Endothelial cell of umbilical vein (primary cell): ENCODE measurements at regions not wholly inside any gene's neighbourhood (a gene's known extent, or its start where the extent isn't known, plus 50 kb on each side); places are given as distances from the start of the nearest gene placed in this dataset.

ENCODE experiments used
- CTCF ChIP-seq, 2 donors: IDR thresholded peaks; 1 replicate in 1 of 2; 2 replicates in 1 of 2; pipeline ENCODE4 v1.5.1; 2011; ENCODE audit warnings: low read length in 2 of 2, mild to moderate bottlenecking in 2 of 2, moderate library complexity in 2 of 2, control low read depth in 1 of 2, inconsistent platforms in 1 of 2, low read depth in 1 of 2; ENCODE audit not compliant: insufficient read depth in 1 of 2; ENCODE audit errors: extremely low read depth in 1 of 2
- POLR2A ChIP-seq: IDR thresholded peaks from 2 replicates; pipeline ENCODE4 v1.6.1; 2012; ENCODE audit warnings: low read depth, mild to moderate bottlenecking, control low read depth, low read length
- POLR2AphosphoS5 ChIP-seq: IDR thresholded peaks from 2 replicates; pipeline ENCODE4 v1.6.1; 2012; ENCODE audit warnings: low read depth, mild to moderate bottlenecking, control low read depth, low read length, moderate library complexity; ENCODE audit not compliant: insufficient read depth

DNA sequence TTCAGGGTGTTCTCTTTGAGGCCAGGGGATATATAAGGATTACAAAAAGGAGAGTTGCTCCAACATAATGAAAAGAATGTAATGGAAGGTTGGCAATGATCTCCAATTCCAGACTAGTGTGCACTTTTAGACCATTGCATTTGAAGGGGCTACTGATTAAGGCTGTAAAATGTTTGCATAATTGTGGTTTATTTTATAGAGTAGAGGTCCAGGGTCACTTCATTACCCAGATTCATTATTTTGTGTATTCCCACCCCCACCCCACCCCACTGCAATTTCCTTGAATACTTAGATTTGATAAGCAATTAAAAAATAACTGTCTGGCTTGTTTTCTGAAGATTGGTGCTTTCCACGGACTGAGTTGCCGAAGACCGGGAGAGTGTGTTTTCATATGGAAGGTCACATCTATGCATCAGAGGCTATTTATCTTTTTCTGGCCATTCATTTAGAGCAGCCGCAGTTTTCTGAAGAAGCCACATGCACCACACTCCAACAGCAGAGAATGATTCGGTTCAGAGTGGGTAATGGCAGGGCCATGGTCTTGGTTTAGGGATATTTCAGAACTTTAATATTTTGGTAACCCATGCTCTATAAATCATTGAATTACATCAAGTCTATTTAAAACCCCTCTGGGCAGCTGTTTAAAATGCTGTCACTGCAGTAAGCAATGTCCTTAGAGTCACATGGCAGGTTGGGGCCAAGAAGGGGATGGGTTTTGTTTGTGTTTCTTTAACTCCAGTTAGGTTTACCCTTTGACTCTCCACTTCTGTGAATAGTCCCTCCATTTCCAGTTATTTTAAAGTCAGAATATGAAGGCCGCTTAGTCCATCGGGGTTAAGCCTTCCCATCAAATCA, 94.6 kb downstream of the TMEM30B start:
- TF ChIP-seq CTCF (IDR thresholded peaks at IDR 0.05; ENCODE audit: extremely low read depth in 1 of 2, insufficient read depth in 1 of 2, low read depth in 1 of 2, low read length in 2 of 2): no peak
- no peak for TF ChIP-seq POLR2A
- no peak for TF ChIP-seq POLR2AphosphoS5
